Activated naive CD4-positive, alpha-beta T cell treated with anti-CD3 and anti-CD28 coated beads, Interleukin-2, amount 50 U/mL, for 24 hours (primary cell): ENCODE measurements at regions not wholly inside any gene's neighbourhood (a gene's known extent, or its start where the extent isn't known, plus 50 kb on each side); places are given as distances from the start of the nearest gene placed in this dataset.
"Not testable (repeated sequence)": the region's sequence is repeated elsewhere in the genome, so short reads cannot be mapped to it uniquely, and the experiment has no call there.

Experiments
- H3K27ac Mint-ChIP-seq: one replicate; pipeline ENCODE4 v1.8.0; 2021; ENCODE audit warnings: mild to moderate bottlenecking, mixed read lengths
- H3K27me3 Mint-ChIP-seq: one replicate; pipeline ENCODE4 v1.8.0; 2021; ENCODE audit warnings: mixed read lengths
- H3K36me3 Mint-ChIP-seq: one replicate; pipeline ENCODE4 v1.8.0; 2021; ENCODE audit warnings: mixed read lengths
- H3K4me1 Mint-ChIP-seq: one replicate; pipeline ENCODE4 v1.8.0; 2021; ENCODE audit warnings: mixed read lengths
- H3K4me3 Mint-ChIP-seq: one replicate; pipeline ENCODE4 v1.8.0; 2021; ENCODE audit warnings: mild to moderate bottlenecking, mixed read lengths
- H3K9me3 Mint-ChIP-seq: one replicate; pipeline ENCODE4 v1.8.0; 2021; ENCODE audit warnings: mixed read lengths

DNA sequence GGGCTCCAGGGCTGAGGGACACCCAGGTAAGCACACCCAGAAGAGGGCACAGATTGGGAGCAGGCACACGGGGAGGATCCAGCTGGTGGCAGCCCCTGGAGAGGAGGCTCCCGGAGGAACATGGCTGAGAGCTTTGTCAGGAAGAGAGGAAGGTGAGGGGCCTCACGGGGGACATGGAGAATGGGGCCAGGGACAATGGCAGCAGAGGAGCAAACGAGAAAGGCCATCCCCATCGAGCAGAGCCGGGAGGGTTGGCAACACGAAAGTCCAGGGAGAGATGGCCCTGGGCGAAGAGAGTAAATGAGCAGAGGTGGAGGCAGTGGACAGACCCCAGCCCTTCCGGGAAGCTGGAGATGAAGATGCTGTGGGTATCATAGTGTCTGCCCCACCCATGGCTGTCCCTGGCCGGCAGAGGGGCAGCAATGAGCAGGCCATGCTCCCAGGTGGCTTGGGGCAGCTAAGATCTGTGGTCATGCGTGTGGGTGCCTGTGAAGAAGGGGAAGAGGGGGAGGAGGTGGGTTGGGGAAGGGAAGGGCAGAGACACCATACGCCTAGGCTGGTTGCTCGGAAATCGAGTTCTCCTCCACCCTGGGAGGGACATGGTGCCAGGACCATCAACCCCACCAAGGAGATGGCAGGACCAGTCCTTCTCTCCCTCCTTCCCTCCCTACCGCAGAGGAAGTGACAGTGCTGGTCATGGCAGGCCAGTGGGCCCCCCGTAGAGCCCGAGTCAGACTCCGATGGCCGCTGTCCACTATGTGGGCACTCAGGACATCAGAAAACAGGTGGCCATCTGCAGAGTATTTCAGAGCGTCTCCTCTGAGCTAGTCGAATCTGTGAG lies 191.7 kb downstream of the NDUFA10 start:
- H3K4me1 Mint-ChIP-seq: no peaks in the 10 kb centered on the region
- H3K4me3 Mint-ChIP-seq: no peak overlapping the region
- H3K27me3 Mint-ChIP-seq: peaks cover 1% of the 10 kb centered on the region
- H3K36me3 Mint-ChIP-seq: no peaks in the 10 kb centered on the region
- H3K27ac Mint-ChIP-seq: no peak overlapping the region
- no peaks in the 10 kb centered on the region for H3K9me3 Mint-ChIP-seq

DNA sequence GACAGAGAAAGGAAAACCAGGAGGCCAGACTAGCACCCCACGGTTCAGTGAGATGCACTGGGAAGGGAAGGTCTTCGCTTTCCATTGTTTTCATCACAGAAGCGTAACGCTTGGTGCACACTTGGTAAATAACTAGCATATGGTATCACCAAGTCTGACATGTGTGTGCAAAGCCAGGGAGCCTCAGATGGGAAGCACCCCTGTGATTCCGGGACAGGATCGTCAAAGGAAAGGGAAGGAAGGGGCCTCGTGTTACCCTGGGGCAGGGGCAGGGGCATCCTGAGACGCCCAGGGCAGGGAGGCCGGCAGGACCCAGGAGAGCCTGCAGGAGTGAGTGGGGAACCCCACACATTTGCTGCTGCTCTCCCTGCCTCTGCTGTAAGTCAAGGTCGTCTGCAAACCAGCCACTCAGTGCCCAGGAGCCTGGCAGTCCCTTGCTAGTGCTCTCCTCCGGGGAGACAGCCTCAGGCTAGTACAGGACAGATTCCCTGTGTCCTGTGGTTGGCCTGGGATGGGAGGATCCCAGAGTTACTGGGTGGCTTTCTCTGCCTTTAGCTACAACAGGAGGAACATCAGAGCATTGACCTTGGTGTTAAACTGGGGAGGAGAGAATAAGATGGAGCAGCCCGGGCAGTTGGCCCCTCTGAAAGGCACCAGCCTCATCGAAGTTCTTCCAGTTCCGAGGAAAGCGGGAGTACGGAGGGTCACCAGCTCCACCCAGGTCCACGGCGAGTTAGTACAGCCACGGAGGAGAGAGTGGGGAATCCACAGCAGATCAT lies 192.5 kb downstream of the NDUFA10 start:
- no peak overlapping the region for H3K27ac Mint-ChIP-seq
- no peaks in the 10 kb centered on the region for H3K36me3 Mint-ChIP-seq
- no peak overlapping the region for H3K4me3 Mint-ChIP-seq
- no peaks in the 10 kb centered on the region for H3K9me3 Mint-ChIP-seq
- peaks cover 1% of the 10 kb centered on the region for H3K27me3 Mint-ChIP-seq
- no peaks in the 10 kb centered on the region for H3K4me1 Mint-ChIP-seq

DNA sequence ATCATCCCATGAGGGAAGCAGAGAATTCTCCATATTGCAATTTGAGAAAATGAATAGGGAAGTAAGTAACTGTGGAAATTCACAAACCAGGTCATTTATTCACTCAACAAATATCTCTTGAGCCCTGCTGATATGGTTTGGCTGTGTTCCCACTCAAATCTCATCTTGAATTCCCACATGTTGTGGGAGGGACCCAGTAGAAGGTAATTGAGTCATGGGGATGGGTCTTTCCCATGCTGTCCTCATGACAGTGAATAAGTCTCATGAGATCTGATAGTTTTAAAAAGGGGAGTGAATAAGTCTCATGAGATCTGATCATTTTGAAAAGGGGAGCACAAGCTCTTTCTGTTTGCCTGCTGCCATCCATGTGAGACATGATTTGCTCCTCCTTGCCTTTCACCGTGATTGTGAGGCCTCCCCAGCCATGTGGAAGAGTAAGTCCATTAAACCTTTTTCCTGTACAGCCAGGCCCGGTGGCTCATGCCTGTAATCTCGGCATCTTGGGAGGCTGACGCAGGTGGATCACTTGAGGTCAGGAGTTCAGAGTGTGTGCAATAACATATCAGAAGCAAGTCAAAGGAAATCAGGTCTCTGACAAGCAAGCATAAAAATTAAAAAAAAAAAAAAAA lies 193.2 kb downstream of the NDUFA10 start:
- Mint-ChIP-seq H3K4me1 (no peaks in the 10 kb centered on the region), H3K27me3 (peaks cover 1% of the 10 kb centered on the region), H3K9me3 (no peaks in the 10 kb centered on the region), H3K27ac (no peak overlapping the region), H3K36me3 (no peaks in the 10 kb centered on the region), H3K4me3 (no peak overlapping the region)

- no peaks in the 10 kb centered on the region for H3K36me3 Mint-ChIP-seq
- H3K4me1 Mint-ChIP-seq: no peaks in the 10 kb centered on the region
- H3K4me3 Mint-ChIP-seq: no peak overlapping the region
- H3K27ac Mint-ChIP-seq: no peak overlapping the region
- H3K27me3 Mint-ChIP-seq: peaks cover 1% of the 10 kb centered on the region
- H3K9me3 Mint-ChIP-seq: no peaks in the 10 kb centered on the region
Measured at GRCh38 chr2:239831001-239831731, 194.0 kb downstream of the NDUFA10 start.

DNA sequence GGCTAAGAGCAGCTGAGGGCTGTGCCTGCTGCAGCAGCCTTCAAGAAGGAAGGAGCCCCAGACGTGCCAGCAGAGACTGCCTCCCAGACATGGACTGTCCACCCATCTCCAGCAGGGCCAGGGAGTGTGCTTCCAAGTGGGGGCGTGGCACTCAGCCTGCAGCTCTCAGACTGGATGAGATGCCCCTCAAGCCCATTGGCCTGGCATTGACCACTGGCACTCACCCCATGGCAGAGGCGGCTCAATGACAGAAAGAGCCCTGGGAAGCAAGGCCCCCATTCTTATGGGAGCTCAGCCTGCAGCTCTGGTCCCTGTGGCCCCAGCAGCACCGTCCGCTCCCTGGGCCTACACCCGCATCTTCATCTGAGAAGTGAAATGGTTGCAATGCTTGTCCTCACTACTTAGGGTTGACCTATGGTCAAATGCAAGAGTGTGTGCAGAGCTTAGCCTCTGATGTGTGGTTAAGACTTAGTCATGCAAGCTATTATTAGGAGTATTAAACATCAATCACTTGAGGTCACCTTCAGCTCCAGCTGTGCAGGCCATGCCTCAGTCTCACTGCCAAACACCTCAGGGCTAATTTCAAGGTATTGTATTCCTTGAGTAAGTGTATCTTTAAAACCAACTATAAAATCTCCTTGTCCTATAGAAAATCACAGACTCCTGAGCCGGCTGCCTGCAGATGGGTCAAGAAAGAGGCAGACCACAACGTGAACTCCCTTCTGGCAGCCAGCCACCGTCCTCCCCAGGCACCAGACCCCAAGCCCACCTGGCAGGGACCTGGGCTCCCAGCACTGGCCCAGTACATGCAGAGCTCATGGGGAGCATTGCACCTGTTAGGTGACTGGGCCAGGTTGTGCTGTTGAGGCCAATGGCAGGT lies 194.8 kb downstream of the NDUFA10 start:
- H3K9me3 Mint-ChIP-seq: no peaks in the 10 kb centered on the region
- H3K27ac Mint-ChIP-seq: no peak overlapping the region
- H3K4me3 Mint-ChIP-seq: no peak overlapping the region
- no peaks in the 10 kb centered on the region for H3K36me3 Mint-ChIP-seq
- H3K4me1 Mint-ChIP-seq: no peaks in the 10 kb centered on the region
- no peaks in the 10 kb centered on the region for H3K27me3 Mint-ChIP-seq

GRCh38 chr2:239829326-239829725 lies 195.8 kb downstream of the NDUFA10 start:
- no peaks in the 10 kb centered on the region for H3K27me3 Mint-ChIP-seq
- no peak overlapping the region for H3K4me3 Mint-ChIP-seq
- H3K36me3 Mint-ChIP-seq: no peaks in the 10 kb centered on the region
- no peaks in the 10 kb centered on the region for H3K4me1 Mint-ChIP-seq
- H3K27ac Mint-ChIP-seq: no peak overlapping the region
- H3K9me3 Mint-ChIP-seq: no peaks in the 10 kb centered on the region

GRCh38 chr2:239828973-239829275 lies 196.2 kb downstream of the NDUFA10 start:
- not testable (repeated sequence) for H3K4me1 Mint-ChIP-seq, H3K27me3 Mint-ChIP-seq, H3K9me3 Mint-ChIP-seq, H3K4me3 Mint-ChIP-seq, H3K36me3 Mint-ChIP-seq, H3K27ac Mint-ChIP-seq

- Mint-ChIP-seq H3K27me3 (no peaks in the 10 kb centered on the region), H3K36me3 (no peaks in the 10 kb centered on the region), H3K4me3 (no peak overlapping the region), H3K4me1 (no peaks in the 10 kb centered on the region), H3K27ac (no peak overlapping the region), H3K9me3 (no peaks in the 10 kb centered on the region)
Measured at GRCh38 chr2:239828192-239828972, 196.8 kb downstream of the NDUFA10 start.

DNA sequence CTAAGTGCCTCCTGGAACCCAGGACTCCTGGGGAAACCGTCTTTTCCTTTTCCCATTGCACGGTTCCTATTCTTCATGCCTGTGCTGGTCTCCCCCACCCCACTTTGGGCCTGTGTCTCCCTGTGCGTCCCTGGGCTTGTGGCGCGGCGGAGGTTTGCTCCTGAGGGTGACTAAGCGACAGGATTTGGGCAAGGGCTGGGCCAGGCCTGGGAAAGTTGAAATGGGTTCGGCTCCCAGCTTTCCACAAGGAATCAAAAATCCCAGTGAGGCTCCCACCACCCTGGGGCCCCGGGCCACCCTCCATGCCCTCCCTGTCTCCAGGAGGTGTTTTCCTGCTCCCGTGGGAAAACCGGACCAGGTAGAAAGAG lies 197.6 kb downstream of the NDUFA10 start:
- Mint-ChIP-seq H3K27me3 (peaks cover 2% of the 10 kb centered on the region), H3K27ac (no peak overlapping the region), H3K4me1 (no peaks in the 10 kb centered on the region), H3K36me3 (no peaks in the 10 kb centered on the region), H3K4me3 (no peak overlapping the region), H3K9me3 (no peaks in the 10 kb centered on the region)

DNA sequence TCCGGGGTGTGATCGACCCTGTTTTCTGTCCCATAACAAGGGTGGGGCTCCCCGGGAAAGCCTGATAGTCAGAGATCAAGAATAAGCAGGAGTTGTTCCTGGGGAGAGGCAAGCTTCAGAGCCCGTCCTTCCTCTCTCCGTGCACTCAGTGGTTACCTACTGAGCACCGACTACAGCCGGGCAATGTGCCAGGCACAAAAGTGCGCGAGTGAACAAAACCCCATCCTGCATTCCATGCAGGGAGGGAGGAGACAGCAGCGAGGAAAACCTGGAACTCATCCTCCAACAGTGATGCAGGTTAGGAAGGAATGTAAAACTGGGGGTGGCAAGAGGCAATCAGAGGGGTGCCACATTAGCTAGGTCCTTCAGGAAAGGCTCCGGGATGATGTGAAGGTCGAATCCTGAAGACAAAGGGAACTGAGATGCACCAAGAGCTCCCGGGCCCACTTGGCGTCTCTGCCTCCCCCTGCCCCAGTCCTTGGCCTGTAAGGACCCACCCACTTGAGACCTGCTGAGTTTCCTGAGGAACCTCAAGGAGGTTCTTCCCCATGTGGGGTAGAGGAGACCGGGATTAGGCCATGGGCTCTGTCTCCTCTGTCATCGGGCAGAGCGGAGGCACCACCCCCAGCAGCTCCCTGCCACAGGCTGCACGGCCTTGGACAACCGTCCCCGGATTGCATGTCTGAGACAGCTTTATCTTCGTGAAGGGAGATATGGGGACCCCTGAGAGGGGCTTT lies 198.2 kb downstream of the NDUFA10 start:
- Mint-ChIP-seq H3K36me3 (no peaks in the 10 kb centered on the region), H3K4me3 (no peak overlapping the region), H3K9me3 (no peaks in the 10 kb centered on the region), H3K4me1 (no peaks in the 10 kb centered on the region), H3K27ac (no peak overlapping the region), H3K27me3 (peaks cover 3% of the 10 kb centered on the region)

GRCh38 chr2:239826376-239826775 lies 198.8 kb downstream of the NDUFA10 start:
- no peaks in the 10 kb centered on the region for H3K36me3 Mint-ChIP-seq
- H3K27ac Mint-ChIP-seq: no peak overlapping the region

GRCh38 chr2:239825705-239825979 lies 199.5 kb downstream of the NDUFA10 start:
- Mint-ChIP-seq H3K36me3 (no peaks in the 10 kb centered on the region), H3K27me3 (peaks cover 6% of the 10 kb centered on the region), H3K4me3 (no peak overlapping the region), H3K4me1 (no peaks in the 10 kb centered on the region), H3K9me3 (no peaks in the 10 kb centered on the region), H3K27ac (no peak overlapping the region)

More at GRCh38 chr2:239826376-239826775, 198.8 kb downstream of the NDUFA10 start:
- no peaks in the 10 kb centered on the region for H3K4me1 Mint-ChIP-seq
- H3K4me3 Mint-ChIP-seq: no peak overlapping the region
- peaks cover 5% of the 10 kb centered on the region for H3K27me3 Mint-ChIP-seq
- no peaks in the 10 kb centered on the region for H3K9me3 Mint-ChIP-seq

- Mint-ChIP-seq H3K9me3 (no peaks in the 10 kb centered on the region), H3K4me3 (no peak overlapping the region)
Measured at GRCh38 chr2:239824866-239825704, 200.1 kb downstream of the NDUFA10 start.

More at GRCh38 chr2:239824866-239825704, 200.1 kb downstream of the NDUFA10 start:
- Mint-ChIP-seq H3K27ac (no peak overlapping the region), H3K4me1 (no peaks in the 10 kb centered on the region), H3K36me3 (no peaks in the 10 kb centered on the region), H3K27me3 (peaks cover 8% of the 10 kb centered on the region)
